Activated naive CD8-positive, alpha-beta T cell treated with anti-CD3 and anti-CD28 coated beads, Interleukin-2, amount 10 ng/mL, durations not matched to agents 7 days and 5 days (primary cell): ENCODE measurements at regions not wholly inside any gene's neighbourhood (a gene's known extent, or its start where the extent isn't known, plus 50 kb on each side); places are given as distances from the start of the nearest gene placed in this dataset.

Experiments used
- ATAC-seq: fragments of 150-1000 bp; cut with Tn5 transposase; one replicate; pipeline ENCODE4 v1.10.0; 2021; ENCODE audit warnings: low read depth, moderate library complexity
- POLR2A ChIA-PET: fragments of 350-600 bp; sonication (Branson Sonifier 250); formaldehyde crosslinking; loops from one replicate; lab custom pipeline; 2021; ENCODE audit warnings: antibody characterized with exemption; lab: Charles Lee
- DNase-seq: peaks from one replicate; pipeline ENCODE4 v3.0.0; 2021
- H3K27ac Mint-ChIP-seq: one replicate; pipeline ENCODE4 v1.8.0; 2022; ENCODE audit warnings: mild to moderate bottlenecking, mixed read lengths
- H3K27me3 Mint-ChIP-seq: one replicate; pipeline ENCODE4 v1.8.0; 2022; ENCODE audit warnings: mild to moderate bottlenecking, moderate library complexity, mixed read lengths
- H3K36me3 Mint-ChIP-seq: one replicate; pipeline ENCODE4 v1.8.0; 2021; ENCODE audit warnings: mild to moderate bottlenecking, mixed read lengths
- H3K4me1 Mint-ChIP-seq: one replicate; pipeline ENCODE4 v1.8.0; 2021; ENCODE audit warnings: mixed read lengths
- H3K4me3 Mint-ChIP-seq: one replicate; pipeline ENCODE4 v1.8.0; 2022; ENCODE audit warnings: mild to moderate bottlenecking, moderate library complexity, mixed read lengths
- H3K9me3 Mint-ChIP-seq: one replicate; pipeline ENCODE4 v1.8.0; 2021; ENCODE audit warnings: mixed read lengths

DNA sequence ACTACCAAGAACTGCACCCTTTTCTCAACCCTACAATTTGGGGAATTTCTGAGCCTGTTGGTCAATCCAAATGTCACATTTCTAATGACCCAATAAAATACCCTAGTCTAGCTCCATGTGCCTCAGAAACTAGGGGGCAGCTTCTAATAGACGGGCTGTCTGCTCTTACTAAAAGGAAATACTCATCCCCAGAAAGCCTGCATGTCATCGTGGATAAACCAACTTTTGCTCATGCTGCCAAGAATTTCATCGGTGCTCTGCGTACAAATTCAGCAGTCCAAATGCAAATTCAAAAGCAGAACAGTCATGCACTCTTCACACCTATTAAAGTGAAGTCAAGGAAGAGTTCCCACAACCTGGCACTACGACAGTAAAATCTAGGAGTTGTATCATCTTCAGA is 377.3 kb downstream of the LNPK start:
- Mint-ChIP-seq H3K9me3 (no peaks in the 10 kb centered on the region), H3K27me3 (peaks cover 2% of the 10 kb centered on the region), H3K4me3 (no peak overlapping the region), H3K36me3 (no peaks in the 10 kb centered on the region), H3K27ac (no peak overlapping the region), H3K4me1 (no peaks in the 10 kb centered on the region)
- no peak for DNase-seq
- ATAC-seq: no peak
- POLR2A ChIA-PET: no interaction called here

DNA sequence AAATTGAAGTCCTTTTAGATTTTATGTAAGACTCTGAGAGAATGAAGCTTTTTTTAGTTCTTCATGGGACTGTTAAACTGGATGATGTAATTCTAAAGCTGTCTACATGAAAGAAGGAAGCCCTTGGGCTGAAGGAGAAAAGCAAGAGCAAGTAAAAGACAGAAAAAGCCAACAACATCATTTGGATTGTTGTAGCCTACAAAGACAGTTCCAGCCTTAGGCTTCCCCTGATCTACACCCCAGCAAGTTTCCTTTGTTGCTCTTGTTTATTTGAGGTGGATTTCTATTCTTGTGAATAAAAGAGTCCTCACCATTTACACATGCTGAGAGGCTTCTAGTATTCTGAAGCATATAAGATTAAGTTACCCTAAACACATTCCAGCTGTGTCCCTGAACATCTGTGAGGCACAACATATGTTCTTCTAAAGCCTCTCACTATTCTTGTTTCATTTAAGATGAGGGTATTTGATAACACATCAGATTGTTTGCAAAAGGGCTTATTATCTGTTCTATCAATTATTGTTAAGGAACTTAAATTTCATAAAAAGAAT is 377.8 kb downstream of the LNPK start:
- H3K27ac Mint-ChIP-seq: no peak overlapping the region
- ATAC-seq (no peak), DNase-seq (no peak)
- no peaks in the 10 kb centered on the region for H3K36me3 Mint-ChIP-seq
- no peaks in the 10 kb centered on the region for H3K9me3 Mint-ChIP-seq
- H3K27me3 Mint-ChIP-seq: peaks cover 2% of the 10 kb centered on the region
- H3K4me3 Mint-ChIP-seq: no peak overlapping the region
- POLR2A ChIA-PET: no interaction called here
- H3K4me1 Mint-ChIP-seq: no peaks in the 10 kb centered on the region

DNA sequence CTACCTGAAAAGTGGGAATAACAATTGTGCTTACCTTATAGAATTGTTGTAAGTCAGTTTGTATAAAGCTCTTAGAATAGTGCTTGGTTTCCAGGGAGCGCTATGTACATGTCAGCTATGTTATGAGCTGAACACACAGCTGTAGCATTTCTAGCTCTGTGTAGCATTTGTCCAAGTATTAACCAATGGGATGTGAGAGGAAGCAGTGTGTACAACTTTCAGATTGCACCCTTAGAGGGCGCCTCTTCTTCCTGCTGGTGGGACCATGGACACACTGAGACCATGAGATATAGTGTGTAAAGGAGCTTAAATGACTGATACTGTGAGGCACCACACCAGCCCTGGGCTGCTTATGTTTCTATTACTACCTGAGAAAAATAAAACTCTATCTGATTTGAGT is 380.2 kb downstream of the LNPK start:
- ATAC-seq (no peak), DNase-seq (no peak)
- H3K4me3 Mint-ChIP-seq: no peak overlapping the region
- H3K36me3 Mint-ChIP-seq: no peaks in the 10 kb centered on the region
- H3K27ac Mint-ChIP-seq: no peak overlapping the region
- peaks cover 2% of the 10 kb centered on the region for H3K27me3 Mint-ChIP-seq
- POLR2A ChIA-PET: no interaction called here
- H3K4me1 Mint-ChIP-seq: no peaks in the 10 kb centered on the region
- H3K9me3 Mint-ChIP-seq: no peaks in the 10 kb centered on the region

DNA sequence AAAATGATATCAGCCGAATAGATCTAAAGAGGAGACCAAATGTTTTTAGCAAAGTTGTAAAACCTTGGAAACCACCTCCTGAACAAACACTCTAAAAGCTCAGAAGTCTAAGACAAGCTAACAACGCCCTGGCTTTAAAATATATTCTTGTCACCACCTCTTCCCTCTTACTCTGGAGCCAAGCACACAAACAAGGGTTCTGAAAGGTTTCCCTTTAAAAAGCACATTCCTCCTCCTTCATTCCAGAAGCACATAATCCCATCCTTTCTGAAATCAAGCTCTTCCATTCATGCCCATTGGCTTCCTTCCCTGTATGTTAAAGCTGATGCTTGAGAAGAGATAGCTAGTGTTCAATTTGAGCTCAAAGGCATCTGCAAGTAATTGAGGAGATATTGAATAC is 382.0 kb downstream of the LNPK start:
- Mint-ChIP-seq H3K9me3 (no peaks in the 10 kb centered on the region), H3K4me3 (no peak overlapping the region), H3K27ac (no peak overlapping the region), H3K27me3 (peaks cover 3% of the 10 kb centered on the region), H3K36me3 (no peaks in the 10 kb centered on the region), H3K4me1 (no peaks in the 10 kb centered on the region)
- POLR2A ChIA-PET: no interaction called here
- ATAC-seq: no peak
- DNase-seq: no peak

DNA sequence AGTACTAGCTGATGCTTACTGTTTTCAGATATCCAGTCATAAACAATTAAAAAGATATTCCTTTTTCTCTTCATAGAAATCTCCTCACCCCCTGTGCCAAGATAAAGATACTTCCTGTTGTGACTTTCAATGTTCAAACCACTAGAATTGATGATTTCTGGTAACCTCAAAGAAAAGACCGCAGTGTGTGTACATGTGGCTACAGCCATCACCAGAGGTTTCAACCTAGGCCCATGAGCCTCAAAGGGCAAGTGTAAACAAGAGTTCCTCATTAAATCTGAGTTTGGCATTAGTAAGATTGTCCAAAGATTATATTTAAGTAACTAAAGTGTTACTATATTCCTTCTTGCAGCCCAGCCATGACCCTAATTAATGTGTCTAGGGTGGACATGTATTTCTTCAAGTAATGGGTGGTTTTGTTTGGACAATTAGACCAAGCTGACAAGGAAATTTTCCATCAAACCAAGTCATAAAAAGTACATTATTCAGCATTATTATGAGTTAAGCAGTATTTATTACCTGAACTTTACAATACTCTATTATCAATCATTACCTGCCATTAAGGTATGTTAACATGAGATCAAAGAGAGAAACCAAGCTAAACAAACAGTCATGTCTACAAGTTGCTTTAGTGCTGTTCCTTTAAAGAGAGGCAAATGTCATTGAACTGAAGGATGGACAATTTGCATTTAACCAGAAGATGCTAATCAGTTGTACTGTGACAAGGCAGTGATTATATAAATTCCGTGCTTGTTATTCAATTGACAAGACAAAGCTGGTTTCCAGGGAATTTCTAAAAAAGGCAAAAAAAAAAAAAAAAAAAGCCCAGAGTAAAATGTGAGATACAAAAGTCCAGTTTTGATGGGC is 382.7 kb downstream of the LNPK start:
- ATAC-seq (no peak), DNase-seq (no peak)
- Mint-ChIP-seq H3K4me3 (no peak overlapping the region), H3K9me3 (no peaks in the 10 kb centered on the region), H3K27me3 (peaks cover 2% of the 10 kb centered on the region), H3K4me1 (no peaks in the 10 kb centered on the region), H3K27ac (no peak overlapping the region), H3K36me3 (no peaks in the 10 kb centered on the region)
- POLR2A ChIA-PET: no interaction called here

DNA sequence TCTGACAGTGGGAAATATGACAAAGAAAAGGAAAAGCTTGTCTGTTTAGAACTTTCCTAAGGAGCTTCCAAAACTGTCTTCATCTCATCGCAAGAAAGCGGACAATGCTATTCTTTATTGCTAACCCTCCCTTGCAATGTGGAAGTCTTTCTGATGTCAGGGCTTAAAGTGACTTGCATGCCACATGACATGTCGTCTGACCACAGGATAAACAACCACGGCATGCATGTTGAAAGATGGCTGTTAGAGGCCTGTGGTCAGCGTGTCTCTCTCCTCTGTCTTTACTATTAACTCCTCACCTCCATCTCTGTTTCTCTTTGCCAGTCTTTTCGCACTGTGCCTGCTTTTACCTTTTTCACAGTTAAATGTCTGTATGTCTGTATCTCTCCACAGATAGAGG is 389.8 kb downstream of the LNPK start:
- Mint-ChIP-seq H3K4me3 (no peak overlapping the region), H3K4me1 (no peaks in the 10 kb centered on the region), H3K27ac (no peak overlapping the region), H3K36me3 (no peaks in the 10 kb centered on the region), H3K9me3 (no peaks in the 10 kb centered on the region), H3K27me3 (peaks cover 6% of the 10 kb centered on the region)
- ATAC-seq (no peak), DNase-seq (no peak)
- POLR2A ChIA-PET: no interaction called here

DNA sequence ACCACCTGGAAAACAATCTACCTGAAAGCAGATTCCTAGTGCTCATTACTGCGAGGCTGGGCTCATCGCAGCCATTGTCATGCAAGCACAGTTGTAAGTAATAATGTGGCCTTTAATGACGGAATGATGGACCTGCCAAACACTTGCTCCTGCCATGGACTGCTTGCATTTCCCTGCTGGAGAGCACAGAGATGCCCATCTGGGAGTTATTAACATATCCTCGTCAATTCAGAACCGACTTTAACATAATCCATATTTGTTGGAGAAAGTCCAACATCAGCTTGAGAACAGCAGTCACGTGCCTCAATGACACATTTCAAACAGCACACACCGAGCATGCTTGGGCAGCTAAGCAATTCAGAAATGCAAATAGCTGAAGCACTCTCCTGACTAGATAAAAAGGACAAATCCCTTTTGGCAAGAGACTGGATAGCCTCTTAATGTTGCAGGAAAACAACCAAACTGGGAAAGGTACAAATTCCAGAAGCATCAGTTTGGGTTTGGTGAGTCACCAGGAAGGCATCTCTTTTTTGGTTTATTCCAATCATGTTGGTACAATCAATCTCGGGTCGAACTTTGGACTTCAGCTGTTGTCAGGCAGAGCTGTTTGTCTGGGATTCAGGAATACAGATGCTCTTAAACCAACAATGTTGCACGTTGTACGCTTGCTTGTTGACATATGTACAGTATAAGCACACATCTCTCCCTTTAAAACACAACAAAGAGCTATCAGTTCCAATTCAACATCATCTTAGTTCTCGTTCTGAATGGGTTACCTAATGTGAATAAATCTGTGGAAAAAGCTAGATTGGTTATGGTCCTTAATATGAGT is 395.8 kb downstream of the LNPK start:
- POLR2A ChIA-PET: no interaction called here
- no peaks in the 10 kb centered on the region for H3K4me1 Mint-ChIP-seq

DNA sequence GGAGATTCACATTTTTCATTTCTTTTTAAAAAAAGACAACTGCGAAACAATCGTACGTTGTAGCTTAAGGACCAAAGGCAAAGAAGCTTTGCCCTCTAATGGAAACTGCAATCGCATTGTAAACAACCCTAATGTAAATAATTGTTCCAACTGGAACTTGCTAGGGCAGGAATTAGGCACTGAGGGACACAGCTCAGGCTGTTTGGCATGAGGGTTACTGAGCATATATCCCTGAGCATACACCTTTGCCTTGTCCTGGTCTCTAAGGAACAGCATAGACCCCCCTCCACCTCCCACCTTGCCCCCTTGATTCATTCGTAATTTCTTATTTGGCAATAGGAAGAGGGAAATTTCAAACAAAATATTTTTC is 396.4 kb downstream of the LNPK start:
- no peak for ATAC-seq

More for the DNA sequence above, 395.8 kb downstream of the LNPK start:
- DNase-seq (no peak), ATAC-seq (no peak)
- no peak overlapping the region for H3K27ac Mint-ChIP-seq
- no peaks in the 10 kb centered on the region for H3K36me3 Mint-ChIP-seq
- peaks cover 3% of the 10 kb centered on the region for H3K27me3 Mint-ChIP-seq
- no peaks in the 10 kb centered on the region for H3K9me3 Mint-ChIP-seq
- no peak overlapping the region for H3K4me3 Mint-ChIP-seq

DNA sequence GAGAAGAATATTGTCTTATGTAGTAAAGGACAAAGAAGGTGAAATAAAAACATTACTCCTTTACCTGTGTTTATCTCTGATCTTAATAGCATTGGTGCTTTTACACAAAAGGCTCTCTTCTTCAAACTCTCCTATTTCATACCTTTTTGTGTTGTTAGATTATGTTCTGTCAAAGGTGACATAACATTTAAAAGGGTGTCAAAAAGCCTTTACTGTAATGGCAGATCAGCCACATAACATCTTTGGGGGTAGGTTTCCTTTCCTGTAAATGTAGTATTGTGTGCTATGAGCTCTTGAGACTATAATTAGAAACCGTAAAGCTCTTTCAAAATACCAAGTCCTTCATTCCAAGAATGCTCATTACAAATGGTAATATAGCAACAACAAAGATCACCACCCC is 400.1 kb downstream of the LNPK start:
- Mint-ChIP-seq H3K9me3 (no peaks in the 10 kb centered on the region), H3K27me3 (peaks cover 3% of the 10 kb centered on the region), H3K36me3 (no peaks in the 10 kb centered on the region), H3K4me3 (no peak overlapping the region), H3K27ac (no peak overlapping the region), H3K4me1 (no peaks in the 10 kb centered on the region)
- POLR2A ChIA-PET: no interaction called here
- no peak for ATAC-seq
- no peak for DNase-seq

More for the DNA sequence above, 396.4 kb downstream of the LNPK start:
- peaks cover 3% of the 10 kb centered on the region for H3K27me3 Mint-ChIP-seq
- H3K4me1 Mint-ChIP-seq: no peaks in the 10 kb centered on the region
- H3K36me3 Mint-ChIP-seq: no peaks in the 10 kb centered on the region
- POLR2A ChIA-PET: no interaction called here
- H3K4me3 Mint-ChIP-seq: no peak overlapping the region
- no peak for DNase-seq
- no peak overlapping the region for H3K27ac Mint-ChIP-seq
- H3K9me3 Mint-ChIP-seq: no peaks in the 10 kb centered on the region

DNA sequence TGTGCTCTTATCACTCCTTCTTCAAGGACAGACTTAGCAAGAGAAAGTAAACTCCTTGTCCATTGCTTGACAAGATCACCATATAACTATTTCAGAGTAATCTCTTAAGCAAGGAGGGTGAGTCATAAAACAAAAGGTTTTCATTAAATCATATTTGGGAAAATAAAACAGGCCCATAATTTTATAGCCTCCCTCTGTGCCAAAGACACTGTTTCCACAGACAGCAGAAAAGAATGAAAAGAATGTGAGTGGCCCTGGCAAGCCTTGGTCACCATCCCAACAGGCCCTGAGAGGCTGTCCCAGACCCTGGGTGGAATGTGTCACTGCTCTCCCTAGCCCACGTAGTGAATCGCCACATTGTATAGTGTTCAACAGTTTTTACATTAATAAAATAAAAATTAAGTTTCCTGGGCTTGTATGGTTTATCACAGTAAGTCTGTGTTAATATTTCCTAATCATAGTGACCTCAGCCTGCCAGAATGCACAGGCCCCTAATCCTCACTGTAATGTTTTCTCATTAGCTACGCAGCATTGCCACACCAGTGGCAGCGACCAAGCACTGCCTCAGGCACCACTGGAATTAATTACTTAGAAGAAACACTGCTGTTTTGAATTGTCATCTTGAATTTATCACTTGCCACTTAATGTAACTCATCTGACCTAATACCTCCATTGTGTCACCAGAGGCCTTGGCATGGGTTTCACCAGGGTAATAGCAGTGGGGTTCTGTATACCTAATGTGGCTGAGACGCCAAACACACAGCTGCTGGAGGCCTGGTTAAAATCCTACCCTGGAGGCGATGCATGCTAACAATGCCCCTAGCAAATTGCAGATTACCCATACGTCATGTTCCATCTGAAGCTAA is 401.9 kb downstream of the LNPK start:
- Mint-ChIP-seq H3K4me1 (no peaks in the 10 kb centered on the region), H3K27ac (no peak overlapping the region), H3K27me3 (peaks cover 3% of the 10 kb centered on the region), H3K4me3 (no peak overlapping the region), H3K36me3 (no peaks in the 10 kb centered on the region), H3K9me3 (peaks cover 3% of the 10 kb centered on the region)
- DNase-seq (no peak), ATAC-seq (no peak)
- POLR2A ChIA-PET: no interaction called here

DNA sequence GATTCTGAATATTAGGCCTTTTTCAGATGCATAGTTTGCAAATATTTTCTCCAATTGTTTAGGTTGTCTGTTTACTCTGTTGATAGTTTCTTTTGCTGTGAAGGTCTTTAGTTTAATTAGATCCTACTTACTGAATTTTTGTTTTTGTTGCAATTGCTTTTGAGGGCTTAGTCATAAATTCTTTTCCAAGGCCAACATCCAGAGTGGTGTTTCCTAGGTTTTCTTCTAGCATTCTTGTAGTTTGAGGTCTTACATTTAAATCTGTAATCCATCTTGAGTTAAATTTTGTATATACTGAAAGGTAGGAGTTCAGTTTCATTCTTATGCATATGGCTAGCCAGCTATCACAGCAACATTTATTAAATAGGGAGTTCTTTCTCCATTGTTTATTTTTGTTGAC is 404.8 kb downstream of the LNPK start:
- ATAC-seq (no peak), DNase-seq (no peak)
- no peak overlapping the region for H3K27ac Mint-ChIP-seq
- no peaks in the 10 kb centered on the region for H3K36me3 Mint-ChIP-seq
- peaks cover 3% of the 10 kb centered on the region for H3K27me3 Mint-ChIP-seq
- H3K9me3 Mint-ChIP-seq: peaks cover 5% of the 10 kb centered on the region
- no peaks in the 10 kb centered on the region for H3K4me1 Mint-ChIP-seq
- no peak overlapping the region for H3K4me3 Mint-ChIP-seq
- POLR2A ChIA-PET: no interaction called here

DNA sequence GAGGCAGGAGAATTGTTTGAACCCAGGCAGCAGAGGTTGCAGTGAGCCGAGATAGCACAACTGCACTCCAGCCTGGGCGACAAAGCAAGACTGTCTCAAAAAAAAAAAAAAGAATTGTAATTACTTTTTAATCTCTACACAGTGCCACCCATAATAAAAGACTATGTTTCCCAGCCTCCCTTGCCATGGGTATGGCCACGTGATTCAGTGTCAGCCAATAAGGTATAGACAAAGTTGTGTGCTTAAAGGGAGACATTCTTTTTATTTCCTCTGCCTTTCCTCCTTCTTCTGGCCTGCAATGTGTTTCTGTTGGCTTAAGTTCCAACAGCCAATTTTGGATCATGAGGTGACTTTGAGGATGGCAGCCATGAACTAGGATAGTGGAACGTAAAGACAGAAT is 406.9 kb downstream of the LNPK start:
- Mint-ChIP-seq H3K36me3 (no peaks in the 10 kb centered on the region), H3K27me3 (no peaks in the 10 kb centered on the region), H3K27ac (no peak overlapping the region), H3K9me3 (peaks cover 6% of the 10 kb centered on the region), H3K4me1 (no peaks in the 10 kb centered on the region), H3K4me3 (no peak overlapping the region)
- DNase-seq (no peak), ATAC-seq (no peak)
- POLR2A ChIA-PET: no interaction called here
